HCT116 (cell line): ENCODE measurements at regions not wholly inside any gene's neighbourhood (a gene's known extent, or its start where the extent isn't known, plus 50 kb on each side); places are given as distances from the start of the nearest gene placed in this dataset.

Source experiments
- ATF3 ChIP-seq: IDR thresholded peaks from 2 replicates; pipeline ENCODE4 v1.6.1; 2012
- CEBPB ChIP-seq: IDR thresholded peaks from 2 replicates; pipeline ENCODE4 v1.6.1; 2012; ENCODE audit warnings: low read depth
- CTCF ChIP-seq, 3 experiments: fragments of 200-600 bp in 1 of 3; sonication (generic) in 1 of 3; IDR thresholded peaks in 2 of 3; conservative IDR thresholded peaks in 1 of 3; 2 replicates each; pipeline ENCODE4 v1.5.1; 2012 to 2017; ENCODE audit warnings: low read depth in 2 of 3, low read length in 2 of 3, antibody characterized with exemption in 1 of 3, borderline replicate concordance in 1 of 3, control low read depth in 1 of 3, mild to moderate bottlenecking in 1 of 3, mixed read lengths in 1 of 3, mixed run types in 1 of 3, moderate library complexity in 1 of 3; ENCODE audit not compliant: insufficient read depth in 1 of 3
- EZH2 ChIP-seq: fragments of 200-600 bp; sonication (generic); IDR thresholded peaks from 2 replicates; pipeline ENCODE4 v1.6.1; 2017; ENCODE audit warnings: antibody characterized with exemption, mixed run types
- EZH2phosphoT487 ChIP-seq: fragments of 200-600 bp; IDR thresholded peaks from 2 replicates; pipeline ENCODE4 v1.6.1; 2018; ENCODE audit warnings: antibody characterized with exemption, borderline replicate concordance
- JUND ChIP-seq: IDR thresholded peaks from 2 replicates; pipeline ENCODE4 v1.6.1; 2012
- POLR2A ChIP-seq: IDR thresholded peaks from 2 replicates; pipeline ENCODE4 v1.7.0; 2011; ENCODE audit warnings: borderline replicate concordance; ENCODE audit not compliant: insufficient read depth, insufficient read length; ENCODE audit errors: extremely low read depth
- REST ChIP-seq: IDR thresholded peaks from 2 replicates; pipeline ENCODE4 v1.6.1; 2012; ENCODE audit warnings: low read depth
- SP1 ChIP-seq: IDR thresholded peaks from 2 replicates; pipeline ENCODE4 v1.6.1; 2012; ENCODE audit warnings: low read depth
- ZBTB33 ChIP-seq: IDR thresholded peaks from 2 replicates; pipeline ENCODE4 v1.6.1; 2011; ENCODE audit warnings: mild to moderate bottlenecking, low read length, moderate library complexity; ENCODE audit not compliant: insufficient replicate concordance; ENCODE audit errors: extremely low read depth
- ZNF274 ChIP-seq: fragments of 200-500 bp; sonication (Bioruptor generic); IDR thresholded peaks from 2 replicates; pipeline ENCODE4 v1.6.1; 2014; ENCODE audit warnings: mild to moderate bottlenecking, low read depth, low read length, inconsistent platforms

GRCh38 chr3:4218456-4219226, 84.5 kb upstream of the SETMAR start:
- no peak for TF ChIP-seq CTCF (IDR thresholded peaks at IDR 0.05 in 2 of 3, conservative IDR thresholded peaks at IDR 0.05 in 1 of 3; ENCODE audit: borderline replicate concordance in 1 of 3, insufficient read depth in 1 of 3, low read depth in 2 of 3, low read length in 2 of 3)
- no peak for TF ChIP-seq ZNF274
- TF ChIP-seq CEBPB = no peak
- TF ChIP-seq SP1 = no peak
- no peak for TF ChIP-seq EZH2
- TF ChIP-seq ZBTB33 = no peak
- TF ChIP-seq JUND = no peak
- TF ChIP-seq REST = no peak
- TF ChIP-seq POLR2A = no peak
- no peak for TF ChIP-seq EZH2phosphoT487
- TF ChIP-seq ATF3 = no peak
